ENCODE measurements at regions not wholly inside any gene's neighbourhood (a gene's known extent, or its start where the extent isn't known, plus 50 kb on each side); places are given as distances from the start of the nearest gene placed in this dataset.

DNA sequence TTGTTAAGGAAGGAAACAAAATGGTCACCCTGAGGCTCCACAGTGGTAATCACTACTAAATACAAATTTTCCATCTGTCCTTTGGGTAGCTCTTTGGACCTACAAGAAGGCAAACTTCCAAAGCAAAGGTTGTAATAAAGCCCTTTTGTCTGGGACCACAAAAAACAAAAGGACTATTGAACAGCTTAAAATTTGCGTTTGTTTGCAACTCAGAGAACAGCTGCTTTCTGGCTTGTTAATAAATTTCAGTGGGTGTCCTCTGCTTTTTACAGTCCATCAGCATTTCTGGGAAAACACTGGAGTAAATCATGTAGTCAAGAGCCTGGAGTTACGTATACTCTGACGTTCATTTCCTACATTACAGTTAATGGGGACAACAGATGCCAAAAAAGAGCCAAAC is 439.7 kb upstream of the DIAPH2 start:
- TF ChIP-seq EZH2phosphoT487 (IDR thresholded peaks at IDR 0.05; ENCODE audit: low read depth) (no peak), CTCF (IDR thresholded peaks at IDR 0.05; ENCODE audit: low read depth, low read length) (no peak)
- Histone ChIP-seq H3K4me2 (ENCODE audit: low read length) (no peak overlapping the region), H3K4me3 (ENCODE audit: low read length) (no peak overlapping the region), H3K9ac (ENCODE audit: low read length) (no peak overlapping the region), H2AFZ (ENCODE audit: low read depth, low read length) (no peak overlapping the region), H3K27me3 (ENCODE audit: low read depth, low read length) (no peaks in the 10 kb centered on the region), H3K27ac (ENCODE audit: low read length) (no peak overlapping the region), H3K9me3 (ENCODE audit: insufficient read depth, low read length) (no peaks in the 10 kb centered on the region), H4K20me1 (ENCODE audit: insufficient read depth, low read length) (no peaks in the 10 kb centered on the region), H3K4me1 (ENCODE audit: low read length) (no peaks in the 10 kb centered on the region), H3K79me2 (ENCODE audit: low read length) (no peaks in the 10 kb centered on the region), H3K36me3 (replicated peaks; ENCODE audit: low read depth, low read length) (no peaks in the 10 kb centered on the region)

DNA sequence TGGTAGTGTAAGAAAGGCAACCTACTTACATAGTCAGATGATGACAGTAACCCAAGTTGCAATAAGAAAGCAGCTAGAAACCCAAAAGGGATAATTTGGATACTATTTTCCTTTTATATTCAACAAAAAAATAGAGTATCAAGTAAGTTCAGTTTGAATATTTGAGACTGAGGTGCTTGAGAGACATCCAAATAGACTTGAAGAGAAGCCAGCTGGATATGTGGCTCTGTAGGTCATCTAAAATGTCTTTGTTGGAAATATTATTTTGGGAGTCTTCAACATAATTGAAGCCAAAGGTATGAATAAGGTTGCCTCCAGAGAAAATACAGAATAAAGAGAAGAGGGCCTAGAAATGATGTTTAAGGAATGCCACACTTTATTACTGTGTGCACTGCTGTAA is 438.2 kb upstream of the DIAPH2 start:
- no peak overlapping the region for H3K9ac ChIP-seq (ENCODE audit: low read length)
- H3K27me3 ChIP-seq (ENCODE audit: low read depth, low read length) = no peaks in the 10 kb centered on the region
- H3K4me2 ChIP-seq (ENCODE audit: low read length) = no peak overlapping the region
- no peaks in the 10 kb centered on the region for H3K79me2 ChIP-seq (ENCODE audit: low read length)
- TF ChIP-seq EZH2phosphoT487 (IDR thresholded peaks at IDR 0.05; ENCODE audit: low read depth) (no peak), CTCF (IDR thresholded peaks at IDR 0.05; ENCODE audit: low read depth, low read length) (no peak)
- H3K9me3 ChIP-seq (ENCODE audit: insufficient read depth, low read length) = no peaks in the 10 kb centered on the region
- no peaks in the 10 kb centered on the region for H3K4me1 ChIP-seq (ENCODE audit: low read length)
- no peak overlapping the region for H2AFZ ChIP-seq (ENCODE audit: low read depth, low read length)
- no peaks in the 10 kb centered on the region for H3K36me3 ChIP-seq (replicated peaks; ENCODE audit: low read depth, low read length)
- no peak overlapping the region for H3K27ac ChIP-seq (ENCODE audit: low read length)
- no peak overlapping the region for H3K4me3 ChIP-seq (ENCODE audit: low read length)
- no peaks in the 10 kb centered on the region for H4K20me1 ChIP-seq (ENCODE audit: insufficient read depth, low read length)
